Activated naive CD4-positive, alpha-beta T cell treated with anti-CD3 and anti-CD28 coated beads, Interleukin-2, amount 50 U/mL, for 24 hours (primary cell): ENCODE measurements at regions not wholly inside any gene's neighbourhood (a gene's known extent, or its start where the extent isn't known, plus 50 kb on each side); places are given as distances from the start of the nearest gene placed in this dataset.

Experiments
- H3K27ac Mint-ChIP-seq: one replicate; pipeline ENCODE4 v1.8.0; 2021; ENCODE audit warnings: mild to moderate bottlenecking, mixed read lengths
- H3K27me3 Mint-ChIP-seq: one replicate; pipeline ENCODE4 v1.8.0; 2021; ENCODE audit warnings: mixed read lengths
- H3K36me3 Mint-ChIP-seq: one replicate; pipeline ENCODE4 v1.8.0; 2021; ENCODE audit warnings: mixed read lengths
- H3K4me1 Mint-ChIP-seq: one replicate; pipeline ENCODE4 v1.8.0; 2021; ENCODE audit warnings: mixed read lengths
- H3K4me3 Mint-ChIP-seq: one replicate; pipeline ENCODE4 v1.8.0; 2021; ENCODE audit warnings: mild to moderate bottlenecking, mixed read lengths
- H3K9me3 Mint-ChIP-seq: one replicate; pipeline ENCODE4 v1.8.0; 2021; ENCODE audit warnings: mixed read lengths

- no peaks in the 10 kb centered on the region for H3K36me3 Mint-ChIP-seq
- no peak overlapping the region for H3K4me3 Mint-ChIP-seq
- peaks cover 45% of the 10 kb centered on the region for H3K4me1 Mint-ChIP-seq
- H3K27ac Mint-ChIP-seq, result no peak overlapping the region
- no peaks in the 10 kb centered on the region for H3K9me3 Mint-ChIP-seq
- H3K27me3 Mint-ChIP-seq, result no peaks in the 10 kb centered on the region
Observed at GRCh38 chr10:8233832-8234259, 179.4 kb downstream of the GATA3 start.

GRCh38 chr10:8235253-8236027 is 181.0 kb downstream of the GATA3 start:
- no peaks in the 10 kb centered on the region for H3K9me3 Mint-ChIP-seq
- no peaks in the 10 kb centered on the region for H3K27me3 Mint-ChIP-seq
- H3K4me1 Mint-ChIP-seq, result peaks cover 44% of the 10 kb centered on the region
- no peak overlapping the region for H3K27ac Mint-ChIP-seq
- H3K4me3 Mint-ChIP-seq, result no peak overlapping the region
- no peaks in the 10 kb centered on the region for H3K36me3 Mint-ChIP-seq

- no peaks in the 10 kb centered on the region for H3K27me3 Mint-ChIP-seq
- peaks cover 51% of the 10 kb centered on the region for H3K4me1 Mint-ChIP-seq
- H3K4me3 Mint-ChIP-seq, result peak overlapping the region; percentile 23
Observed at GRCh38 chr10:8238986-8239385, 184.5 kb downstream of the GATA3 start.

GRCh38 chr10:8240861-8241260 is 186.4 kb downstream of the GATA3 start:
- Mint-ChIP-seq H3K4me3 (no peak overlapping the region), H3K9me3 (no peaks in the 10 kb centered on the region), H3K27ac (no peak overlapping the region), H3K4me1 (peaks cover 69% of the 10 kb centered on the region), H3K36me3 (no peaks in the 10 kb centered on the region), H3K27me3 (no peaks in the 10 kb centered on the region)

More at GRCh38 chr10:8238986-8239385, 184.5 kb downstream of the GATA3 start:
- peak overlapping the region; percentile 19 for H3K27ac Mint-ChIP-seq
- H3K9me3 Mint-ChIP-seq, result no peaks in the 10 kb centered on the region
- H3K36me3 Mint-ChIP-seq, result no peaks in the 10 kb centered on the region

GRCh38 chr10:8242295-8242872 is 187.9 kb downstream of the GATA3 start:
- no peaks in the 10 kb centered on the region for H3K9me3 Mint-ChIP-seq
- no peak overlapping the region for H3K4me3 Mint-ChIP-seq
- no peaks in the 10 kb centered on the region for H3K27me3 Mint-ChIP-seq
- no peaks in the 10 kb centered on the region for H3K36me3 Mint-ChIP-seq
- H3K27ac Mint-ChIP-seq, result peak overlapping the region; percentile 87
- H3K4me1 Mint-ChIP-seq, result peaks cover 75% of the 10 kb centered on the region

GRCh38 chr10:8245131-8245813 is 190.8 kb downstream of the GATA3 start:
- Mint-ChIP-seq H3K27ac (peak overlapping the region; percentile 81), H3K4me1 (peaks cover 54% of the 10 kb centered on the region), H3K4me3 (peak overlapping the region; percentile 66), H3K27me3 (no peaks in the 10 kb centered on the region), H3K36me3 (no peaks in the 10 kb centered on the region), H3K9me3 (peaks cover 6% of the 10 kb centered on the region)

- H3K4me1 Mint-ChIP-seq, result peaks cover 54% of the 10 kb centered on the region
- H3K9me3 Mint-ChIP-seq, result peaks cover 6% of the 10 kb centered on the region
- peak overlapping the region; percentile 81 for H3K27ac Mint-ChIP-seq
- H3K36me3 Mint-ChIP-seq, result no peaks in the 10 kb centered on the region
- H3K4me3 Mint-ChIP-seq, result peak overlapping the region; percentile 66
- H3K27me3 Mint-ChIP-seq, result no peaks in the 10 kb centered on the region
Observed at GRCh38 chr10:8245814-8246142, 191.3 kb downstream of the GATA3 start.

- Mint-ChIP-seq H3K27ac (no peak overlapping the region), H3K36me3 (no peaks in the 10 kb centered on the region), H3K27me3 (no peaks in the 10 kb centered on the region), H3K4me3 (no peak overlapping the region), H3K4me1 (peaks cover 54% of the 10 kb centered on the region), H3K9me3 (peaks cover 6% of the 10 kb centered on the region)
Observed at GRCh38 chr10:8246548-8246947, 192.1 kb downstream of the GATA3 start.

GRCh38 chr10:8247191-8247590 is 192.7 kb downstream of the GATA3 start:
- Mint-ChIP-seq H3K36me3 (no peaks in the 10 kb centered on the region), H3K27ac (no peak overlapping the region), H3K4me3 (no peak overlapping the region), H3K9me3 (peaks cover 6% of the 10 kb centered on the region), H3K27me3 (no peaks in the 10 kb centered on the region), H3K4me1 (peaks cover 51% of the 10 kb centered on the region)

GRCh38 chr10:8248868-8249267 is 194.4 kb downstream of the GATA3 start:
- Mint-ChIP-seq H3K27ac (no peak overlapping the region), H3K27me3 (no peaks in the 10 kb centered on the region), H3K36me3 (no peaks in the 10 kb centered on the region), H3K9me3 (peaks cover 6% of the 10 kb centered on the region), H3K4me3 (no peak overlapping the region), H3K4me1 (peaks cover 40% of the 10 kb centered on the region)

- Mint-ChIP-seq H3K27me3 (no peaks in the 10 kb centered on the region), H3K27ac (peak overlapping the region; percentile 98), H3K4me3 (peak overlapping the region; percentile 58)
Observed at GRCh38 chr10:8254350-8254749, 199.9 kb downstream of the GATA3 start.

GRCh38 chr10:8255301-8255700 is 200.8 kb downstream of the GATA3 start:
- Mint-ChIP-seq H3K36me3 (no peaks in the 10 kb centered on the region), H3K4me1 (peaks cover 29% of the 10 kb centered on the region), H3K4me3 (peak overlapping the region; percentile 65), H3K9me3 (peaks cover 5% of the 10 kb centered on the region), H3K27ac (peak overlapping the region; percentile 98), H3K27me3 (no peaks in the 10 kb centered on the region)

More at GRCh38 chr10:8254350-8254749, 199.9 kb downstream of the GATA3 start:
- H3K36me3 Mint-ChIP-seq, result no peaks in the 10 kb centered on the region
- peaks cover 6% of the 10 kb centered on the region for H3K9me3 Mint-ChIP-seq
- H3K4me1 Mint-ChIP-seq, result peaks cover 29% of the 10 kb centered on the region

GRCh38 chr10:8260645-8261044 is 206.2 kb downstream of the GATA3 start:
- no peaks in the 10 kb centered on the region for H3K36me3 Mint-ChIP-seq
- H3K27ac Mint-ChIP-seq, result no peak overlapping the region
- no peak overlapping the region for H3K4me3 Mint-ChIP-seq
- H3K27me3 Mint-ChIP-seq, result no peaks in the 10 kb centered on the region
- H3K4me1 Mint-ChIP-seq, result peaks cover 7% of the 10 kb centered on the region
- H3K9me3 Mint-ChIP-seq, result peaks cover 5% of the 10 kb centered on the region

- H3K4me3 Mint-ChIP-seq, result no peak overlapping the region
- H3K4me1 Mint-ChIP-seq, result peaks cover 4% of the 10 kb centered on the region
- no peaks in the 10 kb centered on the region for H3K36me3 Mint-ChIP-seq
- H3K27me3 Mint-ChIP-seq, result no peaks in the 10 kb centered on the region
- peaks cover 5% of the 10 kb centered on the region for H3K9me3 Mint-ChIP-seq
- no peak overlapping the region for H3K27ac Mint-ChIP-seq
Observed at GRCh38 chr10:8262317-8262716, 207.8 kb downstream of the GATA3 start.

- Mint-ChIP-seq H3K4me3 (no peak overlapping the region), H3K9me3 (no peaks in the 10 kb centered on the region), H3K4me1 (peaks cover 3% of the 10 kb centered on the region), H3K27ac (no peak overlapping the region), H3K36me3 (no peaks in the 10 kb centered on the region), H3K27me3 (no peaks in the 10 kb centered on the region)
Observed at GRCh38 chr10:8269976-8270375, 215.5 kb downstream of the GATA3 start.

GRCh38 chr10:8272794-8273425 is 218.4 kb downstream of the GATA3 start:
- Mint-ChIP-seq H3K27me3 (no peaks in the 10 kb centered on the region), H3K4me3 (no peak overlapping the region), H3K27ac (no peak overlapping the region), H3K36me3 (no peaks in the 10 kb centered on the region), H3K4me1 (peaks cover 3% of the 10 kb centered on the region), H3K9me3 (no peaks in the 10 kb centered on the region)
